KBM-7 (cell line): ENCODE measurements at regions not wholly inside any gene's neighbourhood (a gene's known extent, or its start where the extent isn't known, plus 50 kb on each side); places are given as distances from the start of the nearest gene placed in this dataset.
A peak's percentile ranks its signal among the peaks of the same experiment; 100 is the strongest.
"Not testable (repeated sequence)": the region's sequence is repeated elsewhere in the genome, so short reads cannot be mapped to it uniquely, and the experiment has no call there.

Experiments used
- DNase-seq: peaks from one replicate; pipeline ENCODE4 v3.0.0-alpha.2; 2015
- in situ Hi-C: fragments of 300-500 bp; cut with MboI; formaldehyde crosslinking; loops from 2 replicates; pipeline ENCODE4 v1.14.3; 2020; ENCODE audit warnings: low sequenced_read_pairs, low pct_unique_long_range_greater_than_20kb, mixed read lengths

DNA sequence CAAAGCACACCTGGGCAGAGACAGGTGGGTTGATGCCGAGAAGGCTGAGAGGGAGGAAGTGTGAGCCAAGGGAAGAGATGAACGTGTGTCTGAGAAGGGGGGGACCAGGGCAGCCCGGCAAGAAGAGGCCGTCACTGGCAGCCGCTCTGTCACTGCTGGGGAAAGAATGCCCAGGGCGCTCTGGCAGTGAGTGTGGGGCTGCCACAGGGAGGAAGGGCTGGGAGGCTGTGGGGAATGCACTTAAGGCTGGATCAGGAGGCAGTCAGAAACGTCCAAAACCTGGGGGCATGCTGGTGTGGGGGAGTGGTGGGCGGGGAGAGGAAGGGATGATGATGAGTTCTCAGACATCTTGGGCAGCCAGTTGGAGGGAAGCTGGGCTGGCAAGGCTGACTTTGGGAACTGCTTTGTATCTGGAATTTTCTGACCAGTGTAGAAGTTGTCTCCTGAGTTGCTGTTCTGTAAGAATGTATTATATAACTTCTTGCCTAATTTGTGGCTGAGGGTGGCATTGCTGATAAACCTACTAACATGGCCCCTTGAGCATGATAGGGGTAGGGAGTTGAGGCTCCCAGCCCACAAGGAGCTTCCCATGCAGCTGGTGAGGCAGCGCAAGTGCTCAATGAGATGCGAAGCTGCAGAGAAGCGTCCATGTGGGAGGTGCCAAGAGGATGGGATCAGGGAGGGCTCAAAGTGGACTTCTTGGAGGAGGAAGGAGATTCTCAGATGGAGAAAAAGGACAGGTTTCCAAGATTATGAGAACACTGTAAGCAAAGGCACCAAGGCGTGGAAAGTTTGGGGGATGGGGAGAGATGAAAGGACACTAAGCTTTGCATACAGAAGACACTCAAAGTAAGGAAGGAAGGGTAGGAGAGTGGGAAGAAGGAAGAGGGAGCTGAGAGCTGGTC is 185.1 kb upstream of the HAAO start:
- in situ Hi-C loops = no loop called here

DNA sequence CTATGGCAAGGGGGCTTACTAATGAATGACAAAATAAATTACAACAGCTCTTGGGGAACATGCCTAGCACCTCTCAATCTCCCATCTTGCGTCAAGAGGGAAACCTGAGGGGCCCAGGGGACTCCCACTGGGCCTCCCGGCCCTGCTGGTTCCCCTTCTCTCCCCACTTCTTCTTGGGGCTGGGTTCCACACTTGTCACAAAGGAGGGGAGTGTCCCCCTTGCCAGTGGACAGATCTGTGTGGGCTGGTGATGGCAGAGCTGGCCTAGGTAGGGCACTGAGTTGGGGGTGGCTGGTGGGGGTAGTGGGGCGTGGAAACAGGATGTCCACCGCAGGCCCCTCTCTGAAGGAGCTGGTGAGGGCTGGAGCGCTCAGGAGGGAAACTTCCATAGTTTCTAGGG is 184.0 kb upstream of the HAAO start:
- DNase-seq = no peak
- in situ Hi-C loops = no loop called here

More for the DNA sequence above, 185.1 kb upstream of the HAAO start:
- no peak for DNase-seq

DNA sequence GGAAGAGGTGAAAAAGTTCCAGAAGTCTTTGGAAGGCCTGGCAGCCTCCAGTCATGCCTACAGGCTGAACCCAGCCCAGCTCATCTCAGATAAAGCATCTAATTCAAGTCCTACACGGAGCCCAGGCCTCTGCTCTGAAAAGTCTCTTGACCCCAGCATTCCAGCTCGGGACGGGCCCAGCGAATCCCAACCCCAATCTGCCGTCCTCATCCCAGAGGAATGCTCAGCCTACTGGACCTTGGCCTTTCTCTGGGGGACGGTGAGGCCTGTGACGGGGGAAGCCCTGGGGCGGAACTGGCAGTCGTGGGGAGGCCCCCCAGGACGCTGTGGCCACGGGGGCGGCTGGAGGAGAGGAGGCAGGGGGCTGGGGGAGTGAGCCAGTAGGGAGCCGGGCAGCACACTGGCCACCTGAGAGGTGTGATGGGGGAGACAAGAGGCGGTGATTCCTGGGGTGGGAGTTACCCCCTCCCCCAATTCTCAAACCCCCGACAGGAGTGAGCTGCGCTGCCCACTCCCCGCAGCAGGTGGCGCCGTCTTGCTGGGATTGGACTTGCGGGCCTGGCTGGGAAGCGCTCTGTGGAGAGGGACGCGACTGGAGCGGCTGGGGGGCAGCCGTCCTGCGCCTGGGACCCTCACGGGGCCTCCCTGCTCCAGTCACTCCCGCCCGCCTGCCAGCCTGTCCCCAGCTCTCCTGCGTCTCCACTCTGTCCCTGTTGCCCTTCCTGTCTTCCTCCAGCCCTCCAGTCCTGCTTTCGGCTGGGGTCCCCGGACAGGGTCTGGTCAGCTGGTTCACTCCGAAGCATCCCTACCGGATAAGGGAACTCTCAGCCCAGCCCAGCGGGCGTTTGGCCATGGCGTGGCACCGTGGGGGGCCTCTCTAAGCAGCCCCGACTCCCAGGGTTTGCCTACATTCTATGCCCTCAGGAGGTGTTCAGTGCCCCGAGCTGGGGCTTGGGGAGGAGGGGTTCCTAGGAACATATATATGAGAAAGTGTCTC is 182.6 kb upstream of the HAAO start:
- in situ Hi-C loops = no loop called here
- DNase-seq = peak; percentile 81

DNA sequence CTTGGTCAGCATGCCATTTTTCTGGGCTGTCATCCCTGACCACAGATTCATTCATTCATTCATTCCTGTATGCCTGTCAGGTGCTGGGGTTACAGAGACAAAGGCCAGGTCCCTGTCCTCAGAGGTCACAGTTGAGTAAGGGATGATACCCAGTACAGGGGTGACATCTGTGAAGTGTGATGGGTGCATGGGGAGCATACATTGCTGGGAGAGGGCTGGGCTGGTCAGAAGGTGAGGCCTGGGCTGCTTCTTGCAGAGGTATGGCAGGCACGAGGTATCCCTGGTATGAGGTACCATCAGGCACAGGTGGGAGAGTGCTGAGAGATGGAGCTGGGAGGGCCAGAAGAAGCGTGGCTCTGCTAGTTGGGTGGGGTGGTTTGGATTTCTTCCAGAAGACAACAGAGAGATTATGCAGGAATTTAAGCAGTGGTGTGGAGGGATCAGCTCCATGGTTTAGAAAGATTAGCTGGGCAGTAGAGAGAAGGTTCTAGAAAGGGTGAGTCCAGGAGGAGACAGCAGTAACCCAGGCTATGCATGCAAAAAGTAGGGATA is 181.9 kb upstream of the HAAO start:
- in situ Hi-C loops = no loop called here
- no peak for DNase-seq

DNA sequence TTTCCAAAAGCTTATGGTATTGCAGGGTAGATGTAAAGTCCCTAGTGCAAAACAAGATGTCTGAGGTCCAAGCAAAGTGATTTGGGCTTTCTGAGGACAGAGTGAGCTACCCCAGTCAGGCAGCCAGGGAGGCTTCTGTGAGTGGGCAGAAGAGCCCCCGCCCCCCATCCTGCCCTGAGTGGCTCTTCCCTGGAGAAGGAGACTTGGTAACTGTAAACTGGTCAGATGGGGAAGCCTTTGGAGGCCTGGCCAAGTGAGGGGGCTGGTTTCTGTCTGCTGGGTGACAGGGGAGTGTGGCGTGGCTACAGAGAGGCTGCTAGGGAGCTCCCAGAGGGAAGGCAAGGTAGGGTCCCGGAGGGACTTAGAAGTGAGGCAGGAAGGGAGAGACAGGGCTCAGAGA is 181.3 kb upstream of the HAAO start:
- no peak for DNase-seq
- in situ Hi-C loops = no loop called here

DNA sequence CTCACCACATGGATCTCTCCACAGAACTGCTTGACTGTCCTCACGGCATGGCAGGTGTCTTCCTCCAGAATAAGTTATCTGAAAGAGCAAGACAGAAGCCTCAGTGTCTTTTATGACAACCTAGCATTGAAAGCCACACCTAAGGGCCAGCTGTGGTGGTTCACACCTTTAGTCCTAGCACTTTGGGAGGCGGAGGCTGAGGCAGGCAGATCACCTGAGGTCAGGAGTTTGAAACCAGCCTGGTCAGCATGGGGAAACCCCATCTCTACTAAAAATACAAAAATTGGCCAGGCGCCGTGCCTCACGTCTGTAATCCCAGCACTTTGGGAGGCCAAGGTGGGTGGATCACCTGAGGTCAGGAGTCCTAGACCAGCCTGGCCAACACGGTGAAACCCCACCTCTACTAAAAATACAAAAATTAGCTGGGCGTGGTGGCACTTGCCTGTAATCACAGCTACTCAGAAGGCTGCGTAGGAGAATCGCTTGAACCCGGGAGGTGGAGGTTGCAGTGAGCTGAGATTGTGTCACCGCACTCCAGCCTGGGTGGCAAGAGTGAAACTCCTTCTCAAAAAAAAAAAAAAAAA is 180.6 kb upstream of the HAAO start:
- in situ Hi-C loops, DNase-seq: not testable (repeated sequence)

DNA sequence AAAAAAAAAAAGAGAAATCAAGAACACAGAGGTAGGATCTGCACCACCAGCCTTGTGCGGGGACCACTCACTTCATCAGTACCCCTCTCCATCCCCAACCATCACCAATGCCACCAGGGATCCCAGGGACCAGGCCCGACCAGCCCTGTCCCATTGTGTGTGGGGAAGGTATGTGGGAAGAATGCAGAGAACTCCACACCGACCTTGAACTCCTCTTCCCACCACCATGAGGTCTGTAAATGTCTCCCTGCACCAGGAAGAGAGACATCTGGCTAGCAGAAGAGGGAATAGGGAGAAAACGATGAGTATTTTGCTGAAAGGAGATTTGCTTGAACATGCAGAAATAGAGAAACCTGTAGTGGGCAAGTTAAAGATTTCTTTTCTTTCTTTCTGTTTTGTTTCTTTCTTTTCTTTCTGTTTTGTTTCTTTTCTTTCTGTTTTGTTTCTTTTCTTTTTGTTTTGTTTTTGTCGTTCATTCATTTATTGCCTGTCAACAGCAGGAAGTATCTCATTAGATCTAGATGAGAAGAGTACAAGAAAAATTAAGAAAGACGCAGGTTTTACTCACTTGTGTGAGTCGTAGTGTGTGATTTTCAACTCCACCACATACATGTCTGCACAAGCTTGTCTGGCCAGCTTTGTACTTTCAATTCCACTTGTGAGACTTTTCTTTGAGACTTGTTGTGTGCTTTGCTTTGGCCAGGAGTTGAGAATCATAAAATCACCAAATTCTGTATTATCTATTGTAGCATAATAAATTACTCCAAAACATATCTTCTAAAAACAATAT is 179.8 kb upstream of the HAAO start:
- in situ Hi-C loops = no loop called here
- DNase-seq = no peak

DNA sequence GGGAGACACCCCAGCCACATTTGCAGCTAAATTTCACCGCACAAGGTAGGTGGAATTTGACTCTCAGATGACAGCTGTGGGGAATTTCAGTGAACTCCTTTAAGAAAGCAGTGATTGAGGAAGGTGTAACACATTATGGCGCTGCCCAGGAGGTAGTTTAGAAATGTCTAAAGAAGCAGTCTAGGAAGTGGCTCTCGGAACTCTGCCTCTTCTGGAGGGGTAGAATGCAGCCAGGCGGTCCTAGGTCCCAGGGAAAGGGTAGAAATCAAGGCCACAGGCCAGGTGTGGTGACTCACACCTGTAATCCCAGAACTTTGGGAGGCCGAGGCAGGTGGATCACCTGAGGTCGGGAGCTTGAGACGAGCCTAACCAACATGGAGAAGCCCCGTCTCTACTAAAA is 179.0 kb upstream of the HAAO start:
- DNase-seq = no peak
- in situ Hi-C loops = no loop called here

DNA sequence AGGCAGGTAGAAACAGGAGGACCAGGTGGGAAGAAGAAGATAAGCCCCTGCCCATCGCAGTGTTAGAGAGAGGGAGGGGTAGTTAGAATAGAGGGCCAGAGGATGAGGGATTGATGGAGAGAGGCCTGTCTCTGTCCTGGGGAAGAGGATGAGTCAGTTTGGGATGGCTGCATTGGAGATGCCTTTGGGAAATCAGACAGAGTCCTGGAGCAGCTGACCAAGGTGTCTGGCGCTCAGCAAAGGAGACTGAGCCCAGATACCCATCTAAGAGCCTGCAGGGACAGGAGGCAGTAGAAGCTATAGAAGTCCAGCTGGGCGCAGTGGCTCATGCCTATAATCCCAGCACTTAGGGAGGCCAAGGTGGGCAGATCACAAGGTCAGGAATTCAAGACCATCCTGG is 177.8 kb upstream of the HAAO start:
- in situ Hi-C loops = no loop called here
- no peak for DNase-seq

DNA sequence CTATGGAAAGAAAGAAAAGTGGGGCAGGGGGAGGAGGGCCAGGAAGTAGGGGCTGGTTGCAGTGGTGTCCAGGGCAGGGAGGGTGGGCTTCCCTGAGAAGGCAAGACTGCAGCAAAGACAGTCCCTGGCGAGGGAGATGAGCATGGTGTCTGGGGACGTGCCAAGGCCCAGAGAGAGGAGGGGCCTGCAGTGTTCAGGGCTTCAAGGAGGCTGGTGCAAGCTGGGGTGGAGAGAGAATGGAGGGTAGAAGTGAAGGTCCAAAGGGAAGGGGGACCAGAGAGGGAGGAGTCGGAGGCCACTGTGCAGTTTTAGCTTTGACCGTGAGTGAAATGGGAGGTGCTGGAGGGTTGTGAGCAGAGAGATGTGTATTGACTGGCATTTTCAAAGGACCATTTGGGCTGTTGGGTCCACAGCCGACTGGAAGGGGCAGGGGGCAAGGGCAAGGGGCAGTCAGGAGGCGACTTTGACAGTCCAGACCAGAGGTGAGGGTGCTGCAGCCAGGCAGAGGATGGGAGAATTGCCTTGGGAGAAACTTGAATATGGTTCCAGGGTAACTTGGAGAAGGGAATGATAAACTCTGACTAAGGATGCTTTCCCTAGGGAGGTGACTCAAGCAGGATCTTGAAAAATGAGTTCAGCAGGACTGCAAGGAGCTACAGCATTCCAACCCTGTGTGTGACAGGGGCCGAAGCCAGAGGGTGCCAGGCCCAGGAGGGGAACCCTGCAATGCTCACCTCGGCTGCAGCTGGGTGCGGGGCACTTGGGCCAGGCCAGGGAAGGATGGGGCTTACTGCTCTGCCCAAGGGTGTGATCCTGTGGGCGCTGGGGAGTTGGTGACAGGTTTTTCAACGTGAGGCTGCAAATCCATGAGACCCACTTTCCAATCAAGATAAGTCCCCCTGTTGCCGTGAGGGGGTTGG is 177.1 kb upstream of the HAAO start:
- no peak for DNase-seq
- in situ Hi-C loops = no loop called here

DNA sequence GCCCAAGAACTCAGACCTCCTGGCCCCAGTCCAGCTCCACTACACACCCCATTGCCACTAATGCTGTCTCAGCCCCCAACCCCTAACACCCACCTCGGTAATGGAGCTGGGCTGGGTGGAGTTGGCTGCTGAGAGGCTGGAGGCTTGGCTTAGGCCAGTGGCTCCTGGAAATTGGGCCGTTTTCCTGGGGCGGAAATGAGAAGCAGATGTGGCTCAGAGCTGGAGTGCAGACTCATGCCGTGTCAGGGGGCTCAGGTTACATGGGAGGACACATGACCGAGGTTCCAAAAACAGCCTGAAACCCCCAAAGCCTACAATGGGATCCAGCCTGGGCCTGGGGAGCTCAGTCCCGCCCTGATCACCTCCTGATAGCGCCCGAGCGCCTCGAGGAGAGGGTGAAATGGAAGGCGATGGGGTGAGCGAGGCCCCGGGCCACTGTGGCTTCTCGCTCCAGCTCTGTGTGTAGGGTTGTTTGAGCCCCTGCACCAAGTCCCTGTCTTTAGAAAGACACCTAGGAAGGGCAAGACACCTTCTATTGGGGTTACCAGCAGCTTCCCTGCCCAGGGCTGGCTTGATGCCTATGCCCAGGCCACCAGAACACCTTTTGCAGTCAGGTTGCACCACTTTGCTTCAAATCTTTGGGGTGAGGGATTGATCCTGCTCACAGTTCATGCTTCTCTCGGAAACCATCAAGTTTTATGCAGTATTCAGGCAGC is 175.7 kb upstream of the HAAO start:
- in situ Hi-C loops = no loop called here
- peak; percentile 98 for DNase-seq

DNA sequence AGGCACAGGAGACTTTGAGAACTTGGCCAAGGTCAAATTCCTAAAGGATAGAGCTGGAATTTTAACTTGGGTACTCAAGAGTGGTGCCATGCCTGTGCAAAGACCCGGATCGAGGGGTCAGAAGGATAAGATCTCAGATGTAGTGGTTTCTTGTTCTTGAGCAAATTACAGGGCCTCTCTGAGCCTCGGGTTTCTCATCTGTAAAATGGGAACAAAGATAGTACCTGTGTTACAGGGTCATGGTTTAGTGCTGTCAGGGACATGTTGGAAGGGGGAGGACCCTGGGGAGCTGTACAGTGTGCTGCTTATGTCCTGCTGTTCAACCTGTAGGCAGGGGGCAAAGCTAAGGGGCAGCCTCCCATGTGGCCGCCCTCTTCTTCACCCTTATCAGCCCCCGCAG is 173.5 kb upstream of the HAAO start:
- no peak for DNase-seq
- in situ Hi-C loops = no loop called here

DNA sequence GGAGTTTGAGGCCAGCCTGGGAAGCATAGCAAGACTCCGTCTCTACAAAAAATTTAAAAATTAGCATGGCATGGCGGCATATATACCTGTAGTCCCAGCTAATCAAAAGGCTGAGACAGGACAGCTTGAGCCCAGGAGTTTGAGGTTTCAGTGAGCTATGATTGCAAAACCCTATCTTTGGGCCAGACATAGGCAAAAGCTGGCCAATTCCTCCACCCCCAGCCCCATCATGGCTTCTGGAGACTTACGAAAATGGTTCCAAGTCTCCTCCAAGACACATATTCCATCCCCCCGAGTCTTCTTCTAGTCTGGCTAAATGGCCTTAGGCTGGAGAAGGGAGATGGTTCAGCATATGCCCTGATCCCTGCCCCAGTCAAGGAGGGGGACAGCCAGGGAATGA is 172.8 kb upstream of the HAAO start:
- DNase-seq = no peak
- in situ Hi-C loops = no loop called here

DNA sequence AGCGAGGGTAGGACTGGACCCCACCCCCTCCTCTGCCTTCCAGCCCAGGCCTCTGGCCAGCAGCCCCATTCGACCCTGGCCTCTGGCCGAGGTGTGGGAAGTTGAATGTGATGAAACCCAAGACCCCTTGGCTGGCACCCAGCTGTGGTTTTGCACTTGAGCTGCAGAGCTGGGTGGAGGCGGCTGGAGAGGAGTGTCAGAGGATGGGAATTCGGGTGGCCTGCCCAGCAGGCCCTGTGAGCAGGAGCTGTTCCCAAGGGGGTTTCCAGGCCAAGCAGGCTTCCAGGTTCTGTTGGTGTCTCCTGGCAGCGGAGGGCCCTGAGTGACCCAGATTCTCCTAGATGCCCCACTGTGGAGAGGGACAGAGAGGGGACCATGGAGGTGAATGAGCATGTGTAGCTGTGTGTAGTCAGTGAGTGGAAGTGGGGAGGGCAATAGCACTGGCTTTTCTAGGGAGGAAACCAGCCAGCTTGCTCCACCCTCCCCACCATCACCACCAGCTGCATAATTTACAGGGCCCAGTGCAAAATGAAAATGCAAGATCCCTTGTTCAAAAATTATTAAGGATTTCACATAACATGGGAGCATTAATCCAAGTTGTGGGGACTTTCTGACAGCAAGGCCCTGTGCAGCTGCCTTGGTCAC is 172.2 kb upstream of the HAAO start:
- peak; percentile 57 for DNase-seq
- in situ Hi-C loops = no loop called here

DNA sequence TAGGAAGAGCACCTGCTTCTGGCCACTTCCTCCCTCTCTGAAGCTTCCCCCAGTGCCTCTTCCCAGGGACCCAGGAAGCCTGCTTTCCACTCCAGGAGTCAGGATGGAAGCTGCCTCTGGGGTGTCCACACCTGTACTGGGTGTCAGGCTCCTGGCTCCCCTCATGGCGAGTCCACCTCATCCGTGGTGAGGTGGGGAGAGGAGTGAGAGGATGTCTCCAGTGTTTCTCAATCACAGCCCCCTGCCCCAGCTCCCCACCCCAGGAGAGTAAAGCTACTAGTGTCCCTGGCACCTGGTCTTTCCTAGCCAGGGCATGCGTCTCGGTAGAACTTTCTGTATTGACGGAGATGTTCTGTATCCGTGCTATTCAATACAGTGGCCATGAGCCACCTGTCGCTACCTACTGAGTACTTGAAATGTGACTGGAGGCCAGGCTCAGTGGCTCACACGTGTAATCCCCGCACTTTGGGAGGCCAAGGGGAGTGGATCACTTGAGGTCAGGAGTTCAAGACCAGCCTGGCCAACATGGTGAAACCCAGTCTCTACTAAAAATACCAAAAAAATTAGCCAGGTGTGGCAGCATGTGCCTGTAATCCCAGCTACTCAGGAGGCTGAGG is 171.2 kb upstream of the HAAO start:
- DNase-seq = no peak
- in situ Hi-C loops = no loop called here

DNA sequence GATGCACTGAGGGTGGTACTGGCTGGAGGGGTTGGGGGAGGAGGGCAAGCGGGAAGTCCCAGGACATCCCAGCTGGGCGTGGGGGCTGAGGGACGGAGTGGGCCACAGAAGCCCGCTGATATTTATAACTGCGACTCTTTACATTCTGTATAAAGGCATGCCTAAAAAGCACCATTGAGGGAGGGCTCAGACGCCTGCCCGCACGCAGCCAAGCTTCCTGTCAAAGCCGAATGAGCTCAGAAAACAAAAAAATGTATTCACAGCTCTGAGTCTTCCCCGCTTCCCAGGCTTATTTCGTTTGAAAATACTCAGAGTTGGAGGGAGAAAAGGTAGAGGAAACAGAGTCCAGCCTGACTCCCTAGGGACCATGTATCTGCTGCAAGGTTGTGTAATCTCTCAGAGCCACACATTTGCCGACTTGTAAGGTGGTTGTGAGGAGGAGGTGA is 170.1 kb upstream of the HAAO start:
- in situ Hi-C loops = no loop called here

More for the DNA sequence above, 170.1 kb upstream of the HAAO start:
- peak; percentile 81 for DNase-seq
